Stomach (tissue), 4 donors: ENCODE measurements at regions not wholly inside any gene's neighbourhood (a gene's known extent, or its start where the extent isn't known, plus 50 kb on each side); places are given as distances from the start of the nearest gene placed in this dataset.

Experiments used
- CTCF ChIP-seq, 7 experiments: fragments of 450-650 bp in 4 of 7; fragments of 200-600 bp in 3 of 7; sonication (generic) in 3 of 7; IDR thresholded peaks; one replicate each; pipeline ENCODE4 v1.5.1; 2016 to 2019; ENCODE audit warnings: antibody characterized with exemption in 7 of 7, control low read depth in 2 of 7, mild to moderate bottlenecking in 1 of 7
- POLR2AphosphoS5 ChIP-seq, 3 donors: sonication (generic); formaldehyde crosslinking; IDR thresholded peaks; one replicate each; pipeline ENCODE4 v1.6.1; 2016; ENCODE audit warnings: antibody characterized with exemption in 3 of 3

- TF ChIP-seq CTCF (IDR thresholded peaks at IDR 0.05), result no peak
- no peak for TF ChIP-seq POLR2AphosphoS5 (IDR thresholded peaks at IDR 0.05)
These were observed 54.0 kb downstream of the SYNE3 start for GRCh38 chr14:95462491-95462890.
